Activated CD8-positive, alpha-beta memory T cell treated with anti-CD3 and anti-CD28 coated beads for 24 hours (primary cell): ENCODE measurements at regions not wholly inside any gene's neighbourhood (a gene's known extent, or its start where the extent isn't known, plus 50 kb on each side); places are given as distances from the start of the nearest gene placed in this dataset.
"Not testable (repeated sequence)": the region's sequence is repeated elsewhere in the genome, so short reads cannot be mapped to it uniquely, and the experiment has no call there.

ENCODE experiments used
- DNase-seq: peaks from one replicate; pipeline ENCODE4 v3.0.0-alpha.2; 2020

DNA sequence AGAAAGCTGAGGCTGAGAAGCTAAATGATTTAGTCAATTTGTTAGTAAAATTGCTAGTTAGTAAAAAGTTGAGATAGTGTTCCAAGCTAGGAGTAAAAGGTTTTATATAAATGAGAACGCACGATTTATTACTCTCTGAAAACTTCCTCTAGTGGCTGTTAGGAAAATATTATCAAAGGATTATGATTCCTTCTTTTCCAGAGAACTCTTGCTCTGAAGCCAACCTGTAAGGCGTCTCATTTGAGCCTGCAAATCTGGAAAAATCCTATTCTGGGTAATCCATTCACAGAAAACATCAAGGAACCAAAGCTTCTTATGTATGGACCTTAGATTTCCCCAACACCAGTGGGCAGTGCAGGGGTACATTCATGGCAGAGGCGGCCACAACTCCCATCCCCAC, 252.7 kb downstream of the SOD2 start:
- DNase-seq: no peak

DNA sequence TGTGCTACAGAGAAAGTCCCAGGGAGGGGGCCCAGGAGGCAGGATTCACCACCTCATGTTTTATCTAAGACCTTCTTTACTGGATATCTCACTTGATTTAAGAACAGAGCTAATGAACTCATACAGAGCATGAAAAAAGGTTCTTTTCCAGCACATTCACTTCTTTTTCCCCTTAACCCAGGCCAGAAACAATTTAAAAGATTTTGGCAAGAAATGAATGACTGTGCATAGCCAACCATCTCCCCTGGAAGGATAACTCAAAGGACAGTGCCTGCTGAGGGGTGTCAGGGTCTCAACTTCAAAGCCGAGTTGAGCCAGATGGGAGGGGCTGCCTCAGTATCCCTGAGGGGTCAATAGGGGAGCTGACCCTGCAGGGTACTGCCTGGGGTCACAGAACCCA, 253.4 kb downstream of the SOD2 start:
- no peak for DNase-seq

DNA sequence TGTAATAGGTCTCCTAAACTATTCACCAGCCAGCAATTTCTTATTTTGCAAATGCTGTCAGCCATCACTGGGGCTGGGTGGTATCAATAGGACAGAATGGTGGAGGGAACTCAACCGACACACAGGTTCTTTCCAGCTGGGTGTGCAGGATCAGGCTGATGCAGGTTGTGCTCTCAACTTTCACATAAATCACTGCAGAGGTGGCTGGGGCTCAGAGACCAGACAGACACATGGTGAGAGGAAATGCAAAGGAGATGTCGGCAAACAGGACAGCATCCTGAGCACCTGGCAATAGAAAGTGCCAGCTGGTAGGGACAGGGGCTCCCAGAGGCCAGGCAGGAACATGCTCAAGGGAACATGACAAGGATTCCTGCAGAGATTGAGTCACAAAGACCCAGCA, 254.9 kb downstream of the SOD2 start:
- DNase-seq: no peak

DNA sequence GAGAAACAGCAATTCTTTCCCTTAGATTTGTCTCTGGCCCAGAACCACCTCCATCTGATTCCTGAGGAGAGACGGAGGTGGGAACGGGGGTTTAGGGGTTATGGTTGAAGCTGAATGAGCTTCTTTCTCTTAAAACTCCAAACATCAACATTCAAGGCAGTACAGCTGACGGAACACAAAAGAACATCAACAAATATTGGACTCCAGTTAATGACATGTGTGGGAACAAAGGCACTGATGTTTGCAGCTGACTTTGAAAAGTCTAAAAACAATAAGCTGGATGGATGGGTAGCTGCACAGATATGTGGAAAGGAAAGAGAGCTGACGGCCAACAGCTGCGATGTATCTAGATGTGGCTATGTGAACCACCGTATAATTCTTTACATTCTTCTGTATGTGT, 256.5 kb downstream of the SOD2 start:
- no peak for DNase-seq

DNA sequence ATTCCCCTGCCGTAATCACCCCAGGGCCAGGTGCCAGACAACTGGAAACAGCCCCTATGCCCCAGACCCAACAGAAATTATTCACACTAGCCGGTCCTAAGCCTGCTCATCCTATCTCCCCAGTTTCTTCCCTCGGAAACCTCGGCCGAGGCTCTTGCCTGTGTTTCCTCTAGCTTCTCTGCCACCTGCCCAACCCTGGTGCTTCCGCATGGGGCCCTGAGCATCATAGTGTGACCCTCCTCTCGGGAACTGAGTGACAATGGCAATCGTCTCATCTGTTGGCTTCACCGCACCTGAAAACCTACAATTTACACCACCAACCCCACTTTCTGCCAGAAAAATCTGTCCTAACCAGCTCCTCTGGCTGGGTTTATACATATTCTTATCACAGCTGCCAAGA, 257.3 kb downstream of the SOD2 start:
- DNase-seq: no peak

DNA sequence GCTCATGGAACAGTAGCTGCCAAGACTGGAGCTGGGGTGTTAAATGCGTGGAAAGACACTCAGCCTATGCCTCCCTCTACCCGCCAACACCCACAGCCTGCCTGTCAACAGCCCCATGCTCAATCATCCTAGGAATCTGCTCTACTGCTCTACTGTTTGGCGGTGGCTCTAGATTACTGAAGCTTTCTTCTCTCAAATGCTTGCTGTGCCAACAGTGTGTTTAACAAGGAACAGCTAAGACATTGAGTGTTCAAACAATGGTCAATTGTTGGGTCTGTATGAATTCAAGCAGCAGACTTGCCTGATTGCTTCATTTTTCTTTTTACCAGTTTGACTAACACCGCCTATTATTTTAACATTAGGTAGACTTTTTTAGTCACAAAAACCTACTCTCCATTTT, 258.6 kb downstream of the SOD2 start:
- DNase-seq: no peak

DNA sequence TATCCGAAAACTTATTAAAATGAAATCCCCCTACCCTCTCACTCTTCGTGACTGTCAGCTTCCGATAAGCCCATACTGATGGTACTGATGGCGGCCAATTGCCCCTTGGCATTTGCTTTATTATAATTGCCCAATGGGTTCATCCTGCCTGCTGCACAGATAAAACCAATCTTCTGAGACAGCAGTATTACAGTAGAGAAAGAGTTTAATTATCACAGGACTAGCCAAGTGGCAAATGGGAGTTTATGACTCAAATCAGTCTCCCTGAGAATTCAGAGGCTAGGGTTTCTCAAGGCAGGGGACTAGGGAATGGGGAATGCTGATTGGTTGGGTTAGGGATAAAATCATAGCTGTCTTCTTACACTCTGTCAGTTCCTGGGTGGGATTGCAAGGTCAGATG, 259.5 kb downstream of the SOD2 start:
- DNase-seq: no peak

DNA sequence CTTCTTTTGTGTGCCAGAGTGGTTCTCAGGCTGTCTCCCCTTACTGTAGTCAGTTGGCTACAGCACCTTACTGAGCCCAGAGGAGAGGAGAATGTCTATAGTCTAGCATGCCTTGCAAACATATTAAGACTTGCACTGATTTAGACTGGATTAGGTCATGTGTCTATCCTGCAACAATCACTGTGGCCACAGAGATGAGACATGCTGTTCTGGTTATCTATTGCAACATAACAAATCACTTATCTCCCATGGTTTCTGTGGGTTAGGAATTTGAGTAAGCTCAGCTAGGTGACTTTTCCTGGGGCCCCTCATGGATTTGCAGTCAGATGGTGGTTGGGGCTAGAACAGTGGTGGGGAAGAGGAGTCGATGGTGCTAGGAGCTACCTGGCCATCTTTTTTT, 261.3 kb downstream of the SOD2 start:
- no peak for DNase-seq

DNA sequence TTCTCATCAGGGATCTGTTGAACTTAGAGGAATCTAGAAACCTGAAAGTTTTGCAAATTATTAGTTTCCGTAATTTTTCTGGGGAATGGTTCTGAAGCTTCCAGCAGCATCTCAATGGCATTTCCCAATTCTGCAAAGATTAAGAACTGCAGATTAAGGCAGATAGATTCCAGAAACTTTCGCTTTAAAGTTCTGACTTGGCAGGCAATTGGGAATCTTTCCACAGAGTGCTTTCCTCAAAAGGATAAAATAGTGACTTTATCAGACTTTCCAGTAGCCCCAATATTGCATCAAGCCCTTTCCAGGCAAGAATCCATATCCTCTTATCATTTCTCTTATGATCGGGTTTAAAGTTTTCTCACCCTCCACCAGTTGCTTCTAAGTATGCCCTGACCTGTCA, 261.1 kb downstream of the FNDC1 start:
- no peak for DNase-seq

DNA sequence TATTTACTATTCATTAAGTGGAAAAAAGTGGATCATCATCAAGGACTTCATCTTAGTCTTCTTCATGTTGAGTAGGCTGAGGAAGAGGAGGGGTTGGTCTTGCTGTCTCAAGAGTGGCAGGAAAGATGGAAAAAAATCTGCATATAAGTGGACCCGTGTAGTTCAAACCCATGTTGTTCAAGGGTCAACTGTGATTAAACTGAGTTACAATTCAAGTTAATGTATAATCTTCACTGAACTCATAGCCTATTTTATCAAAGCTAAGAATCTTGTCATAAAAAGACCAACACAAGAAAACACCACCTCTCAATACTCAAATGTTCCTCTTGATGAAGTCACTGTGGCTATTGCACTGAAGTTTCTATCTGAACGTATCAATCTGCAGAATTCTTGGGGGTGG, 260.2 kb downstream of the FNDC1 start:
- no peak for DNase-seq

DNA sequence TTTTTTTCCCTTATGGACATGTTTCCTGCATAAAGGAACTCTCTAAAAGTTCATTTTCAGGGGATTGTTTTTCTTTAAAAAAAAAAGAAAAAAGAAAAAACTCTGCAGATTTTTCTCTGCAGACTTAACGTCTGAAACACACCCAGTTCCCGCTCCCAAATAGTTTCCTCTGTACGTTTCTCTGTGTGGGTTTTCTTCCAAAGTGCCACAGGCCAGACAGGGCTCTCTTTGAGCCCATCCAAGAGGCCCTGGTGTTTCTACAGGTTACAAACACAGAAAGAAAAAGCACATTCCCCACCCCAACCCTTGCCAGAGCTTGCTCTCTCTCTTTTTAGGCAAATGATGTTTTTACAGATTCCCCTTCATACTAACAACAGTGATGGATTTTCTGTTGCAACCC, 258.6 kb downstream of the FNDC1 start:
- DNase-seq: no peak

DNA sequence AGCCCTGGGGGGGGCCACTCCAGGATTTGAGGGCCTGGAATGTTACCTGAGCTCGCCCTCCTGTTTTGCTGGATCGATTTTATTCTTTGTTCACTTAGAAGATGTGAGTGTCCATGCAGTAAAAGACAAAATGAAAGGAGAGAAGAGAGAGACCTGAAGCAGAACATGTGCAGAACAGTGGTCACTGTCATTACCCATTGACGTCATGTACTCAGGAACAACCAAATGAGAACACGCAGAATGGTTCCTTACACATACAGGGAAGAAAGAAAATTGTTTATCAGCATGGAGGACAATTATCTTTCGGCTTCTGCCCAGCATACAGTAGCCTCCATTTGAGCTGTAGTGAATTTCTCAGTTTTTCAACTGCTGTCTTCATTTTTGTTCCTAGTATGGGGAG, 258.1 kb downstream of the FNDC1 start:
- no peak for DNase-seq

DNA sequence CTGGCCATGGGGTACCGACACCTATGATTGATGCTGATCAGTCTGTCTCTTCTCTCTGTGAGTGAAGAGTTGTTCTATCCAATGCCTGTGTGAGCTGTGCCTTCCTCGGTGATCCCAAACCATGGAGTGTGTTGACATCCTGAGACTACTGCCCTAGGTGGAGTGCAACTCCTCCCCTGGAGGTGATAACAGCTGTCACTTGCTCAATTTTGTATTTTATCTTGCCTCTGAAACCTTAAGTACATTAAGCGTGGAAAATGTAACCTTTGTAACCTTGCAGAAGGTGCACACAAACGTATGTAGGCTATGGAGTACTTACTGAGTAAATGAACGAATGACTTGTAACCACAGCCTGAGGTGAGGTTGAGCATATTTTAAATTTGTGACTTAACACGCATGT, 256.2 kb downstream of the FNDC1 start:
- no peak for DNase-seq

DNA sequence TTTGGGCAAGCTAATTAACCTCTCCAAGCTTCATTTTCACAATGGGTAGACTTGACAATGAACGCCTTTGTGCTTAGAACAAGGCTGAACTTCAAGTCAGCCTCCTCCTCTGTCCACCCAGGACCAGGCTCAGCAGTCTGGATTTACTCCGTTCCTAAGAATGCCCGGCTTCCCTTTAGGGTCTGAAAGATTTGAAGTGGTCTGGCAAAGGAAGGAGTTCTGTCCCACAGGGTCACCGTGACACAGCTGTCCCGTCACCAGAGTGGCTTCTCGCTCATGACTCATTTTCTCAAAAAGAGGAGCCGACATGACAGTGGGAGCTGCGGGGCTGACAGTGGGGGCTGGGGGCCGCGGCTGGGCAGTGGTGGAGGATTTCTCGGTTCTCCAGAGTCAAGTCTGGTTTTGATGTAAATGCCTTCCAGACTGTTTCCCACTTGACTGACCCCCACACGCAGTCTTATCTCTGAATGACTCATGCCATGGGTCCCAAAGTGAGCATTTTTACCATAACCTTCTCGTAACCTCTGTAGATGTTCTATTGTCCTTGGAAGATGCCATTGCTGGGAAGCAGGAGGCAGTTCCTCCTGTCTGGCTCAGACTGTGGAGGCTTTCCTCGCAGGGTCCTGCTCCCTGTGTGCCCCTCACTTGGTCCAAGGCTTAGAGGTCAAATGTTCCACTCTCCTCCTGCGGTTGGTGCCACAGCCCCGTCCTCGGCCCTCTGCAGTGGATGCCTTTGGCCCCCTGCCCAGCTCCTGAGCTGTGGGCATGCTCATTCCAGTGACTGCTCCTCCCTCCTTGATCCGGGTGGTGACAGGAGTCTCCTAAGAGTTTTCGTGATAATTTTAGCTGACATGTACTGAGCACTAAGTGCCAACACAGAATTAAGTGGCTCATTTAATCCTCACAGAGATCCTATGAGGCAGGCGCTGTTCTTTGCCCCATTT, 253.1 kb downstream of the FNDC1 start:
- no peak for DNase-seq

DNA sequence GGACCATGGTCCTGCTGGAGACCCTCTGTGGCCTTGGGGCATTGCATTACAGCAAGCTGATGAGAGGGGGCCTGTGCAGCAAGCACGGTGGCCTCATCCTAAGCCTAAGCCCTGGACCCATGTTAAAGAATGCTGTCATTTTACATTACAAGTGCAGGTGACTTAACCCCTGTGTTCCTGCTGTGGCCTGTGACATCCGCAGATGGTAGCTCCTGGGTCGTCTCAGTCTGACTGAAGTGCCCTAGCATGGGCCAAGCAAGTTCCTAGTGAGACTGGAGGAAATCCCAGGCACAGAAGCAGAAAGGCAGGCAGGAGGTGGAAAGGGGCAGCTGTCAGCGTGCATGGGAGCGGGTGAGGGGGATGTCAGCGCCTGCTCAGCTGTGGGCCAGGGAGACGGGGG, 252.4 kb downstream of the FNDC1 start:
- no peak for DNase-seq

DNA sequence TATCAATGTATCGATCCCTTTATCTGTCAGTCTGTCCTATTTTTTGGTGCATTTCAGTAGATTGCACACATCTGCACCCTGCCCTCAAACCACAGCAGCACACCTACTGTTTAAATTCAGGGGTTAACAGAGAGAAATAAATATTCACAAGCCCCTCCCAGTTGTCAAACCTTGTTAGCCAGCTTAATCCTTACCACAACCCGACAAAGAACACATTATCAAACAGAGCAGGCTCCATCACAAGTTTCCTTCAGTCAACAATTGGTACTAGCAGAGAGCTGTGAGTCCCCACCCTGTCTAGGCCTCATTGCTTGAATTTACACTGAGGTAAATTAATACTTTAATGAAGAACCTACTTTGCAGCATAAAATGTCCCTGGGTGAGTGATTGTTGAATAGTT, 249.8 kb downstream of the FNDC1 start:
- no peak for DNase-seq

DNA sequence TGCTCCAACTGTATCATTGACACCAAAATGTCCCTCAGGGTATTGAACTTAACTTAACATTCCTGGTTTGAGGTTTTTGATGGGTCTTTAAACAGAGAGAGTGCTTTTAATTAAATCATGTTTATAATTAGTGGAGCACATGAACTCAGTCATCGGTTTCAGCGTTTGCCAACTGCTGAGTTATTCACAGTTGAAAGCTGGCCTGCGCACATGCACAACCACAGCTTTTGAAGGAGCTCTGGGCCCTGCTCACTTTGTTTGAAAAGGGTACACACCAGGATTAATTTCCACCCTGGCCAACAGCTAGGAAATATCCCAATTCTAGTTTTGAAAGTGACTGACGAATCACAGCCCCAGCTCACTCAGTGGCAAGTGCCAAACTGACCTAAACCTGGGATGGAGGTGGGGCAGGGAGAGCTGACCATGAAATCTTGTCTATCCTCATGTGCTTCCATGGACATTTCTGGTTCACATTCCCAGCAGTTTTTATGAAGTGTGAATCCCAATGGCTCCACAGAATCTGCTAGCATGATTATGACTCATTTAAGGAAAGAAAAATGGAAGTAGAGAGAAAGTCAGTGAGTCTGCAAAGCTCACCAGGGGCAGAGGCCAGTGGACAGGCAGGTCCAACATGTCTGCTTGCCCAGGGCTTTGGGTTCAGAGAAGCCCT, 247.8 kb downstream of the FNDC1 start:
- DNase-seq: no peak

DNA sequence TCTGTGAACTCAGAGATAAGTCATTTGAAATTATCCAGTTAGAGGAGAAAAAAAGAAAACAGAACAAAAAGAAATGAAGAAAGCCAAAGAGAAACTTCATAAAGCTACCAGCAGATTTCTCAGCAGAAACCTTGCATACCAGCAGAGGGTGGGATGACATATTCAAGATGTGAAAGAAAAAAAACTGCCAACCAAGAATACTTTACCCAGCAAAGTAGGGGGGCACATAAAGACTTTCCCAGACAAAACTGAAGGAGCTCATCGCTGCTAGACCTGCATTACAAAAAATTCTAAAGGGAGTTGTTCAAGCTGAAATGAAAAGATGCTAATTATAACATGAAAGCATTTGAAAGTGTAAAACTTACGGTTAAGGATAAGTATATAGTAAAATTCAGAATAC, 246.3 kb downstream of the FNDC1 start:
- no peak for DNase-seq

DNA sequence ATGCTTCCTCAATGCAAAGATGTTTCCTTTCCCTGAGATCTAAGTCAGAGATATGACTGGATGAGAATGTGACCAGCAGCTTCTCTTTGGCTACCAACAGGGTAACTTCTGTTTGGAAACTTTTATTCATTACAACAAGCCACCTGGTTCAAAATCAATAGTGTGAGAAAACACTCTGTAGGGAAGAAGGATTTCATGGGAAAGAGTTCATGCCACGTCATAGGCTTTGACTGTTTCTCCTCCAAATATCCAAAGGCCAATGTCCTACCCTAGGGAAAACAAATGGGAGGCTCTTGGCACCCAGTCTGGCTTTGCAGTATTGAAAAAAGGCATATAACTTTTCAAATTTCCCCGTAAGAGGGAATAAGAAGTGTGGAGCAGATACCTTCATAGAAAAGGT, 245.5 kb downstream of the FNDC1 start:
- DNase-seq: no peak

DNA sequence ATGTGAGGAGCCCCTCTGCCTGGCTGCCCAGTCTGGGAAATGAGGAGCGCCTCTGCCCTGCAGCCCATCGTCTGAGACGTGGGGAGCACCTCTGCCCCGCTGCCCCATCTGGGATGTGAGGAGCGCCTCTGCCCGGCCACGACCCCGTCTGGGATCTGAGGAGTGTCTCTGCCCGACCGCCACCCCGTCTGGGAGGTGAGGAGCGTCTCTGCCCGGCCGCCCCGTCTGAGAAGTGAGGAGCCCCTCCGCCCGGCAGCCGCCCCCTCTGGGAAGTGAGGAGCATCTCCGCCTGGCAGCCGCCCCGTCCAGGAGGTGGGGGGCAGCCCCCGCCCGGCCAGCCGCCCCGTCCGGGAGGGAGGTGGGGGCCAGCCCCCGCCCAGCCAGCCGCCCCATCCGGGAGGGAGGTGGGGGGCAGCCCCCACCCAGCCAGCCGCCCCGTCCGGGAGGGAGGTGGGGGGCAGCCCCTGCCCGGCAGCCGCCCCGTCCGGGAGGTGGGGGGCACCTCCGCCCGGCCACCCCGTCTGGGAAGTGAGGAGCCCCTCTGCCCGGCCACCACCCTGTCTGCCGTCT, 238.1 kb downstream of the FNDC1 start:
- DNase-seq: not testable (repeated sequence)

DNA sequence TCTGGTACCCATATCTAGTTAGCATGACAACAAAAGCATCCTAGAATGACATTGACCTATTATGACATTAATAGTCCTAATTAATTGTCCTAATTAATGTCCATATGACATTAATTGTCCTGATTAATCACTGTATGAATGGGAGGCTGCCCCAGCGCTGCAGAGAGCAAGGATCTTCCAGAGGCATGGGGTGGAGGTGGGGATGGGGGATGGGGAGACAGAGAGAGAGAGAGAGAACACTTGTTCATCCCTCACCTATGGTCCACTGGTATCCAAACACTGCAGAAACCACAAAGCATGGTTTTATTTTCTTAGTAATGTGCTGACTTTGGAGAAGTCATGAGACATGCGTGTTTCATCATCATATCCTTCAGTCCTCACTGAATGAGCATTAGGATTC, 235.1 kb downstream of the FNDC1 start:
- DNase-seq: no peak

DNA sequence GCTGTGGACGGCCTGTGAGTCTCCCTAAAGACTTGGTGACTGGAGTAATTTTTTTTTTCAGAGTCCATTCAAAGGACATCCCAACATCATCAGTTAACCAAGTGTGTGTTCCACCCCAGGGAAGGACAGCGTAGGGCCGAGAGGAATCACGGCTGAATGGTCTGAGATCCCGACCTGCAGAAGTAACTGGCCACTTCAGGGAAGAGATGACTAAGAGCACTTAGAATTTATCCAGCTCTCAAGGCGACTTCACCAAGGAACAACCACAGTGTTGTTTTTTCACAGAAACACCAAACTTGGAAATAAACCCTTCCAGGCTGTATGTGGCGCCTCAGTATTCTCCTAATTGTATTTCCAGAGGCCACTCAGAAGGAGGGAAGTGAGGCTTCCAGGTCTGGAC, 231.6 kb downstream of the FNDC1 start:
- DNase-seq: no peak

DNA sequence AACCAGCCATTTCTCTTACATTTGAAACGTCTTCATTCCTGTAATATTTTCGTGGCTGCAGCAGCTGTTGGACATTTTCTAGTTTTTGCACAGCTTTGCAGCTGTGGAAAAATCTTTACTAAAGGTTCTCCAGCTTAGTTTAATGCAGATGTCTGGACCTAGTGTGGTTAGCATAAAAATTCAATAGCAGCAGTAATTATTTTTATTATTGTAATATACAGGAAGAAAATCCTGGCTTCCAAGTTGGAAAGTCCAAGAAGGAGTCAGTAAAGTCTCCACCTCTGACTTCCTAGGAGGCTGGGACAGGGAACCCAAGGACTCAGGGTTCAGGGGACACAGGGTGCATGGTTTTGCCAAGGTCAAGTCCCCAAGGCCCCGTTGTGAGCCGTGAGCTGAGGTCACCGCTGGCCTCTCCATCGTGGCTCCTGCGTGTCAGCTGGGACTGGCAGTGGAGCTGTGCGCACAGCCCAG, 230.6 kb downstream of the FNDC1 start:
- DNase-seq: no peak

DNA sequence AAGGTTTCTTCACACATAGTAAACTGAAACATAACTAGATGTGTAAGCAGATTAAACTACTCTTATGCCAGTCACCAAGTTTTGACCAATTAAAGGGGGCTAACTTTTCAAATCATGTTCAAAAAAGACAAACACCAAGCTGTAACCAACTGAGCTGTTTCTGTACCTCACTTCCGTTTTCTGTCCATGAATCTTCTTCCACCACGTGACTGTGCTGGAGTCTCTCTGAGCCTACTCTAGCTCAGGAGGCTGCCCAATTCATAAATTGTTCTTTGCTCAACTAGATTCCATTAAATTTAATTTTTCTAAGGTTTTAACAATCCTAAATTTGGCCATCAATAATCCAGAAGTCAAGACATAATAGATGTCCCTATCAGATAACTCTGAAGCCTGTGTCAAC, 229.4 kb downstream of the FNDC1 start:
- DNase-seq: no peak
